GM19023 (cell line): ENCODE measurements at regions not wholly inside any gene's neighbourhood (a gene's known extent, or its start where the extent isn't known, plus 50 kb on each side); places are given as distances from the start of the nearest gene placed in this dataset.

Source experiments
- ATAC-seq: cut with Tn5 transposase; IDR thresholded peaks from one replicate; pipeline ENCODE4 v1.9.1; 2021; ENCODE audit warnings: mild to moderate bottlenecking, moderate library complexity; ENCODE audit not compliant: unreplicated experiment

GRCh38 chr13:30359991-30360390, 52.6 kb upstream of the KATNAL1 start:
- ATAC-seq = no peak

GRCh38 chr13:30360586-30360985, 53.2 kb upstream of the KATNAL1 start:
- ATAC-seq = no peak

GRCh38 chr13:30362005-30362788, 54.8 kb upstream of the KATNAL1 start:
- ATAC-seq = no peak

- no peak for ATAC-seq
These were observed 55.5 kb upstream of the KATNAL1 start for GRCh38 chr13:30362869-30363268.

GRCh38 chr13:30363725-30364124, 56.4 kb upstream of the KATNAL1 start:
- ATAC-seq = no peak

- no peak for ATAC-seq
These were observed 56.8 kb upstream of the KATNAL1 start for GRCh38 chr13:30364133-30364532.

- ATAC-seq = no peak
These were observed 57.4 kb upstream of the UBE2L5 start for GRCh38 chr13:30364876-30365275.

GRCh38 chr13:30366088-30366487, 56.2 kb upstream of the UBE2L5 start:
- ATAC-seq = no peak

- no peak for ATAC-seq
These were observed 55.0 kb upstream of the UBE2L5 start for GRCh38 chr13:30367296-30367695.

- no peak for ATAC-seq
These were observed 52.1 kb upstream of the UBE2L5 start for GRCh38 chr13:30370146-30370545.

- no peak for ATAC-seq
These were observed 51.3 kb upstream of the UBE2L5 start for GRCh38 chr13:30370916-30371521.

- peak; percentile 65 for ATAC-seq
These were observed 50.5 kb upstream of the UBE2L5 start for GRCh38 chr13:30371649-30372265.
